ENCODE measurements at regions not wholly inside any gene's neighbourhood (a gene's known extent, or its start where the extent isn't known, plus 50 kb on each side); places are given as distances from the start of the nearest gene placed in this dataset.

DNA sequence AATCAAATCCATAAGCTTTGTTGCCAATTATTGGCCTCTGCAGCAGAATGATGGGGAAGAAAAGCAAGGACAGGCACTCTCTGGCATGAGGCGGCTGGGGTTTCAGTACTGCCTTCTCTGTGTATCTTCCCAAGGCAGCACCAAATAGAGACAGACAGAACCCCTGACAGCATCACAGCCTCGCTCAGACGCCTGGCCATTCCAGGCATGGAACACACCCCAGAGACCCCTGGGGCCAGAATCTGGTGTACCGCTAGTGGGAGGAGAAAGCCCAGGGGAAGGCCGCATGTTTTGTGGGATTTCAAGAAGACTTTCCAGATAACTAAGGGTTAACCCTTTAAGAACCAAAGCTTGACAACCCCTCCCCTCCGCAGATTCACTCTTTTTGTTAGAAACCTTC, 282.1 kb downstream of the EN1 start:
- Histone ChIP-seq H3K27ac (ENCODE audit: low read depth in 2 of 2, low read length in 2 of 2) (no peak overlapping the region), H3K27me3 (ENCODE audit: control insufficient read depth in 2 of 2, insufficient read depth in 2 of 2, low read length in 2 of 2) (no peaks in the 10 kb centered on the region), H3K36me3 (ENCODE audit: control insufficient read depth in 2 of 2, insufficient read depth in 2 of 2, low read length in 2 of 2) (no peaks in the 10 kb centered on the region), H3K9me3 (ENCODE audit: control insufficient read depth in 2 of 2, low read length in 2 of 2) (no peaks in the 10 kb centered on the region), H3K4me1 (ENCODE audit: control insufficient read depth in 2 of 2, insufficient read depth in 2 of 2, low read length in 2 of 2) (no peaks in the 10 kb centered on the region), H3K9ac (ENCODE audit: low read depth in 1 of 2, low read length in 2 of 2) (no peak overlapping the region), H3K4me3 (ENCODE audit: low read length in 2 of 2) (no peak overlapping the region)

DNA sequence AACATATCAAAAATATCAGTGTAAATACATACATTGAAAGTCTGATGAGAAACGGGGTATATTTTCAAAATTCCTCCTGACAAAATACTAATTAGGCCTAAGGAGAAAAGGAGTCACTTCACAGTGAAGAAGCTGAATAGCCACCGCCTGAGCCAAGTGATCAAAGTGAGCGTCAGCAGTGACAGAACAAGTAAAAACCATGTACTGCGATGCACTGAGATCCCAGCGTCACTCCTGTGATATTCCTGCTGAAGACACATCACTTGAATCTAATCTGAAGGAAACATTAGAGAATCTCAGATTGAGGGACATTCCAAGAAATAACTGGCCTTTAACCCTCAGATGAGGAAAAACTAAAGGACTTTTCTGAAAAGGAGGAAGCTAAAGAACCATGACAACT, 285.3 kb downstream of the EN1 start:
- H3K4me3 ChIP-seq (ENCODE audit: low read length in 2 of 2): no peak overlapping the region
- H3K9ac ChIP-seq (ENCODE audit: low read depth in 1 of 2, low read length in 2 of 2): no peak overlapping the region
- no peaks in the 10 kb centered on the region for H3K36me3 ChIP-seq (ENCODE audit: control insufficient read depth in 2 of 2, insufficient read depth in 2 of 2, low read length in 2 of 2)
- no peaks in the 10 kb centered on the region for H3K9me3 ChIP-seq (ENCODE audit: control insufficient read depth in 2 of 2, low read length in 2 of 2)
- no peak overlapping the region for H3K27ac ChIP-seq (ENCODE audit: low read depth in 2 of 2, low read length in 2 of 2)
- no peaks in the 10 kb centered on the region for H3K4me1 ChIP-seq (ENCODE audit: control insufficient read depth in 2 of 2, insufficient read depth in 2 of 2, low read length in 2 of 2)
- no peaks in the 10 kb centered on the region for H3K27me3 ChIP-seq (ENCODE audit: control insufficient read depth in 2 of 2, insufficient read depth in 2 of 2, low read length in 2 of 2)

GRCh38 chr2:118558846-118559245, 288.6 kb downstream of the EN1 start:
- Histone ChIP-seq H3K4me1 (ENCODE audit: control insufficient read depth in 2 of 2, insufficient read depth in 2 of 2, low read length in 2 of 2) (no peaks in the 10 kb centered on the region), H3K4me3 (ENCODE audit: low read length in 2 of 2) (no peak overlapping the region), H3K9me3 (ENCODE audit: control insufficient read depth in 2 of 2, low read length in 2 of 2) (no peaks in the 10 kb centered on the region), H3K27me3 (ENCODE audit: control insufficient read depth in 2 of 2, insufficient read depth in 2 of 2, low read length in 2 of 2) (no peaks in the 10 kb centered on the region), H3K9ac (ENCODE audit: low read depth in 1 of 2, low read length in 2 of 2) (no peak overlapping the region), H3K27ac (ENCODE audit: low read depth in 2 of 2, low read length in 2 of 2) (no peak overlapping the region), H3K36me3 (ENCODE audit: control insufficient read depth in 2 of 2, insufficient read depth in 2 of 2, low read length in 2 of 2) (no peaks in the 10 kb centered on the region)

- Histone ChIP-seq H3K9ac (ENCODE audit: low read depth in 1 of 2, low read length in 2 of 2) (no peak overlapping the region), H3K36me3 (ENCODE audit: control insufficient read depth in 2 of 2, insufficient read depth in 2 of 2, low read length in 2 of 2) (no peaks in the 10 kb centered on the region)
Observed at GRCh38 chr2:118557791-118558190, 289.7 kb downstream of the EN1 start.

GRCh38 chr2:118557016-118557415, 290.4 kb downstream of the EN1 start:
- no peak overlapping the region for H3K4me3 ChIP-seq (ENCODE audit: low read length in 2 of 2)
- H3K9ac ChIP-seq (ENCODE audit: low read depth in 1 of 2, low read length in 2 of 2): no peak overlapping the region
- H3K4me1 ChIP-seq (ENCODE audit: control insufficient read depth in 2 of 2, insufficient read depth in 2 of 2, low read length in 2 of 2): no peaks in the 10 kb centered on the region
- no peak overlapping the region for H3K27ac ChIP-seq (ENCODE audit: low read depth in 2 of 2, low read length in 2 of 2)
- H3K9me3 ChIP-seq (ENCODE audit: control insufficient read depth in 2 of 2, low read length in 2 of 2): no peaks in the 10 kb centered on the region
- no peaks in the 10 kb centered on the region for H3K36me3 ChIP-seq (ENCODE audit: control insufficient read depth in 2 of 2, insufficient read depth in 2 of 2, low read length in 2 of 2)
- no peaks in the 10 kb centered on the region for H3K27me3 ChIP-seq (ENCODE audit: control insufficient read depth in 2 of 2, insufficient read depth in 2 of 2, low read length in 2 of 2)

More at GRCh38 chr2:118557791-118558190, 289.7 kb downstream of the EN1 start:
- Histone ChIP-seq H3K4me1 (ENCODE audit: control insufficient read depth in 2 of 2, insufficient read depth in 2 of 2, low read length in 2 of 2) (no peaks in the 10 kb centered on the region), H3K27ac (ENCODE audit: low read depth in 2 of 2, low read length in 2 of 2) (no peak overlapping the region), H3K4me3 (ENCODE audit: low read length in 2 of 2) (no peak overlapping the region), H3K9me3 (ENCODE audit: control insufficient read depth in 2 of 2, low read length in 2 of 2) (no peaks in the 10 kb centered on the region), H3K27me3 (ENCODE audit: control insufficient read depth in 2 of 2, insufficient read depth in 2 of 2, low read length in 2 of 2) (no peaks in the 10 kb centered on the region)

GRCh38 chr2:118554616-118555015, 292.8 kb downstream of the EN1 start:
- Histone ChIP-seq H3K27ac (ENCODE audit: low read depth in 2 of 2, low read length in 2 of 2) (no peak overlapping the region), H3K4me3 (ENCODE audit: low read length in 2 of 2) (no peak overlapping the region), H3K9ac (ENCODE audit: low read depth in 1 of 2, low read length in 2 of 2) (no peak overlapping the region), H3K36me3 (ENCODE audit: control insufficient read depth in 2 of 2, insufficient read depth in 2 of 2, low read length in 2 of 2) (no peaks in the 10 kb centered on the region), H3K4me1 (ENCODE audit: control insufficient read depth in 2 of 2, insufficient read depth in 2 of 2, low read length in 2 of 2) (no peaks in the 10 kb centered on the region), H3K9me3 (ENCODE audit: control insufficient read depth in 2 of 2, low read length in 2 of 2) (no peaks in the 10 kb centered on the region), H3K27me3 (ENCODE audit: control insufficient read depth in 2 of 2, insufficient read depth in 2 of 2, low read length in 2 of 2) (no peaks in the 10 kb centered on the region)

DNA sequence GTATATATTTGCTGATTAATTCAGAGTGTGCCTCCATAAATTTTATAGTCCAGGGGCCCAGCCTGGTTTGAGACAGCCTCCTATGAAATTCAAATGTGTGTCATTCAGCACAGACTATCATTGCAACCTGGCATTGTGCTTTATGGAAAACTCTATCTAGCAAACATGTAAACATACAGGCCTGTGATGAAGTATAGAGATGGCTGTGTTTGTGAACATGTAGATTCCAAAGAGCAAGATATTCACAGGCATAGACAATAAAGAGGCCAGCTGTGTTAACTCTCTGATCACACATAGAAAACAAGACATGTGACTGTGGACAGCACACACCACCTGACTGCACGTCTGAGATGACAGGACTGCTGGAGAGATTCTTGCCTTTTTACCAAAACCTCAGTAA, 297.9 kb downstream of the EN1 start:
- H3K4me3 ChIP-seq (ENCODE audit: low read length in 2 of 2): no peak overlapping the region
- H3K4me1 ChIP-seq (ENCODE audit: control insufficient read depth in 2 of 2, insufficient read depth in 2 of 2, low read length in 2 of 2): no peaks in the 10 kb centered on the region
- H3K27me3 ChIP-seq (ENCODE audit: control insufficient read depth in 2 of 2, insufficient read depth in 2 of 2, low read length in 2 of 2): no peaks in the 10 kb centered on the region
- H3K9me3 ChIP-seq (ENCODE audit: control insufficient read depth in 2 of 2, low read length in 2 of 2): no peaks in the 10 kb centered on the region
- no peak overlapping the region for H3K9ac ChIP-seq (ENCODE audit: low read depth in 1 of 2, low read length in 2 of 2)
- H3K36me3 ChIP-seq (ENCODE audit: control insufficient read depth in 2 of 2, insufficient read depth in 2 of 2, low read length in 2 of 2): no peaks in the 10 kb centered on the region
- no peak overlapping the region for H3K27ac ChIP-seq (ENCODE audit: low read depth in 2 of 2, low read length in 2 of 2)

DNA sequence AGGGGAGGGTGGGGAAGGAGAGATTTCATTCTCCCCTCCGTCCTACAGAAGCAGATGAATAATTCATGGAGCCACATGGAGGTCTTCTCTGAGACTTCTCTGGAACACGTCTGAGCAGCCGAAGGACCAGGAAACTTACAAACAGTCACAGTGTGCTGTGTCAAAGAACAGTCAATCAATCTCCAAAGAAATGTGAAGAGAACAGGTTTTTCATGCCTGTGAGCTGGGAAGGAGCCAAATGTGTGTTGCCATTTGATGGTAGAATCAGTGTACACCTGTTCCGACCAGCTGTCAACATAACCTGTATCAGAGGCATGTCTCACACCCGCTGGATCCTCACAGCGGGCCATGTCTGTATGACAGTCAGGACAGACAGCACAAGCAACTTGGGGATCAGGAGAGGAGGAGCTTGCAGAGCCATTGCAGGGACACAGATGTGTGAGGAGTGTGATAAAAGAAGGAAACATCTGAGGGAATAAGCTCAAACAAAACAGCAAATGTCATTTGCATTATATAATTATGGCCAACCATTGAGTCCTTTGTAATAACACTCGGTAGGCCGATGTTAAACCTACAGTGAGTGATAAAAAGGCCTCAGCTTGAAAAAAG, 298.5 kb downstream of the EN1 start:
- no peaks in the 10 kb centered on the region for H3K4me1 ChIP-seq (ENCODE audit: control insufficient read depth in 2 of 2, insufficient read depth in 2 of 2, low read length in 2 of 2)
- H3K36me3 ChIP-seq (ENCODE audit: control insufficient read depth in 2 of 2, insufficient read depth in 2 of 2, low read length in 2 of 2): no peaks in the 10 kb centered on the region

DNA sequence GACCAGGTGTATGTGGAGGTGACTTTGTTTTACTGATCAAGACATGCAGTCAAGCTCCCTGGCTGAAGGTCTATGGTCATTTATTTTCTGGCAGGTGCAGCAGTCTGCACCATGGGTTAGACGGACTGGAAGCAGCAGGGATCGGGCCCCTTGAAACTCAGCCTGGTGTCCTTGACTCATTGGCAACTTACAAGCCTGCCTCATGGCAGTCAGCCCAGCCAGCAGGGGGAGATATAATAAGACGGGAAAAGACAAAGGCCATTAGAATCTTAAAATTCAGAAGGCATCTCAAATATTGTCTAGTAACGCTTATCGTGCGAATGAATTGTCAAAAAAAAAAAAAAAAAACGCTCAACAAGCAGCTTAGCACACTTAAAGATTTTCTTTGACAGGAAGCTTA, 308.2 kb downstream of the EN1 start:
- Histone ChIP-seq H3K36me3 (ENCODE audit: control insufficient read depth in 2 of 2, insufficient read depth in 2 of 2, low read length in 2 of 2) (no peaks in the 10 kb centered on the region), H3K9ac (ENCODE audit: low read depth in 1 of 2, low read length in 2 of 2) (no peak overlapping the region), H3K4me1 (ENCODE audit: control insufficient read depth in 2 of 2, insufficient read depth in 2 of 2, low read length in 2 of 2) (peaks cover 0 to 3% of the 10 kb centered on the region in 2 donors), H3K27ac (ENCODE audit: low read depth in 2 of 2, low read length in 2 of 2) (no peak overlapping the region), H3K4me3 (ENCODE audit: low read length in 2 of 2) (no peak overlapping the region), H3K27me3 (ENCODE audit: control insufficient read depth in 2 of 2, insufficient read depth in 2 of 2, low read length in 2 of 2) (no peaks in the 10 kb centered on the region), H3K9me3 (ENCODE audit: control insufficient read depth in 2 of 2, low read length in 2 of 2) (no peaks in the 10 kb centered on the region)

More for the DNA sequence above, 298.5 kb downstream of the EN1 start:
- Histone ChIP-seq H3K9ac (ENCODE audit: low read depth in 1 of 2, low read length in 2 of 2) (no peak overlapping the region), H3K9me3 (ENCODE audit: control insufficient read depth in 2 of 2, low read length in 2 of 2) (no peaks in the 10 kb centered on the region), H3K27me3 (ENCODE audit: control insufficient read depth in 2 of 2, insufficient read depth in 2 of 2, low read length in 2 of 2) (no peaks in the 10 kb centered on the region), H3K4me3 (ENCODE audit: low read length in 2 of 2) (no peak overlapping the region), H3K27ac (ENCODE audit: low read depth in 2 of 2, low read length in 2 of 2) (no peak overlapping the region)

DNA sequence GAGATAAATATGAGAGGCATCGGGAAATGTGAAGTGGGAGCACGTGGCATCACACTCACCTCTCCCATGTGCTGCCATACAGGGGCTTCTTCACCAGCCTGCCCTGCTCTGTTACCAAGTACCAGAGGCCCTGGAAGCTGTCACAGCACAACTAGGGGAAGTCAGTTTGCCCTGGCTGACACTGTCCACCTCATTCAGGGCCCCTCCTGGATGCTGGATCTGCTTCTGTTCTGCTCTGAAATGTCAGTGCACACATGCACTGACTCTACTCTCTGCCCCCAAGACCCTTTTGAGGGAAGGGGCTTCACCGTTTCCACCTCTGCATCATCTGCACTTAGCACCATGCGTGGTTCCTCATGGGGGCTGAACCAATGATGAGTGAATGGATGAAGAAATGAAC, 311.1 kb downstream of the EN1 start:
- no peak overlapping the region for H3K4me3 ChIP-seq (ENCODE audit: low read length in 2 of 2)
- H3K9ac ChIP-seq (ENCODE audit: low read depth in 1 of 2, low read length in 2 of 2): no peak overlapping the region
- no peak overlapping the region for H3K27ac ChIP-seq (ENCODE audit: low read depth in 2 of 2, low read length in 2 of 2)
- H3K36me3 ChIP-seq (ENCODE audit: control insufficient read depth in 2 of 2, insufficient read depth in 2 of 2, low read length in 2 of 2): no peaks in the 10 kb centered on the region
- no peaks in the 10 kb centered on the region for H3K27me3 ChIP-seq (ENCODE audit: control insufficient read depth in 2 of 2, insufficient read depth in 2 of 2, low read length in 2 of 2)
- H3K9me3 ChIP-seq (ENCODE audit: control insufficient read depth in 2 of 2, low read length in 2 of 2): no peaks in the 10 kb centered on the region
- H3K4me1 ChIP-seq (ENCODE audit: control insufficient read depth in 2 of 2, insufficient read depth in 2 of 2, low read length in 2 of 2): peaks cover 0 to 3% of the 10 kb centered on the region in 2 donors

- Histone ChIP-seq H3K36me3 (ENCODE audit: control insufficient read depth in 2 of 2, insufficient read depth in 2 of 2, low read length in 2 of 2) (no peaks in the 10 kb centered on the region), H3K27ac (ENCODE audit: low read depth in 2 of 2, low read length in 2 of 2) (no peak overlapping the region), H3K27me3 (ENCODE audit: control insufficient read depth in 2 of 2, insufficient read depth in 2 of 2, low read length in 2 of 2) (no peaks in the 10 kb centered on the region), H3K9me3 (ENCODE audit: control insufficient read depth in 2 of 2, low read length in 2 of 2) (no peaks in the 10 kb centered on the region), H3K4me1 (ENCODE audit: control insufficient read depth in 2 of 2, insufficient read depth in 2 of 2, low read length in 2 of 2) (peaks cover 0 to 3% of the 10 kb centered on the region in 2 donors), H3K9ac (ENCODE audit: low read depth in 1 of 2, low read length in 2 of 2) (no peak overlapping the region), H3K4me3 (ENCODE audit: low read length in 2 of 2) (no peak overlapping the region)
Observed at GRCh38 chr2:118535818-118536212, 311.6 kb downstream of the EN1 start.
